Loucy (cell line): ENCODE measurements at regions not wholly inside any gene's neighbourhood (a gene's known extent, or its start where the extent isn't known, plus 50 kb on each side); places are given as distances from the start of the nearest gene placed in this dataset.

Experiments
- CTCF ChIP-seq: fragments of 200-600 bp; sonication (generic); conservative IDR thresholded peaks from 2 replicates; pipeline ENCODE4 v1.5.1; 2014; ENCODE audit warnings: mild to moderate bottlenecking, antibody characterized with exemption, low read length
- EZH2phosphoT487 ChIP-seq: fragments of 200-600 bp; IDR thresholded peaks from 2 replicates; pipeline ENCODE4 v1.6.1; 2018; ENCODE audit warnings: antibody characterized with exemption, mild to moderate bottlenecking, moderate library complexity, borderline replicate concordance

GRCh38 chr6:147868427-147869190 is 360.1 kb downstream of the SAMD5 start:
- TF ChIP-seq CTCF (no peak), EZH2phosphoT487 (no peak)
